Lower leg skin (tissue), 3 donors: ENCODE measurements at regions not wholly inside any gene's neighbourhood (a gene's known extent, or its start where the extent isn't known, plus 50 kb on each side); places are given as distances from the start of the nearest gene placed in this dataset.

ENCODE experiments used
- CTCF ChIP-seq, 3 donors: fragments of 450-650 bp; IDR thresholded peaks; one replicate each; pipeline ENCODE4 v1.5.1; 2016; ENCODE audit warnings: antibody characterized with exemption in 3 of 3, mild to moderate bottlenecking in 3 of 3, moderate library complexity in 2 of 3
- POLR2A ChIP-seq, 2 donors: fragments of 450-650 bp; IDR thresholded peaks; one replicate each; pipeline ENCODE4 v1.6.1; 2016 to 2017; ENCODE audit warnings: antibody characterized with exemption in 2 of 2, mild to moderate bottlenecking in 1 of 2, moderate library complexity in 1 of 2

- no peak for TF ChIP-seq CTCF (IDR thresholded peaks at IDR 0.05)
- TF ChIP-seq POLR2A (IDR thresholded peaks at IDR 0.05) = no peak
These were observed 109.0 kb upstream of the SLC35G4 start for GRCh38 chr18:11500153-11501122.
